ENCODE measurements at regions not wholly inside any gene's neighbourhood (a gene's known extent, or its start where the extent isn't known, plus 50 kb on each side); places are given as distances from the start of the nearest gene placed in this dataset.

GRCh38 chr1:104468282-104468681 is 718.6 kb downstream of the AMY1C start:
- no peak for TF ChIP-seq CTCF (IDR thresholded peaks at IDR 0.05)
- no peak for TF ChIP-seq POLR2A (IDR thresholded peaks at IDR 0.05)

Data from testis (tissue), 2 donors.